Left renal pelvis (tissue), 4 donors: ENCODE measurements at regions not wholly inside any gene's neighbourhood (a gene's known extent, or its start where the extent isn't known, plus 50 kb on each side); places are given as distances from the start of the nearest gene placed in this dataset.
A peak's percentile ranks its signal among the peaks of the same experiment; 100 is the strongest.
"Not testable (repeated sequence)": the region's sequence is repeated elsewhere in the genome, so short reads cannot be mapped to it uniquely, and the experiment has no call there.

ENCODE experiments used
- DNase-seq, 4 donors: peaks; one replicate each; pipeline ENCODE4 v3.0.0-alpha.2; 2013; ENCODE audit warnings: low read depth in 4 of 4, low spot score in 3 of 4

DNA sequence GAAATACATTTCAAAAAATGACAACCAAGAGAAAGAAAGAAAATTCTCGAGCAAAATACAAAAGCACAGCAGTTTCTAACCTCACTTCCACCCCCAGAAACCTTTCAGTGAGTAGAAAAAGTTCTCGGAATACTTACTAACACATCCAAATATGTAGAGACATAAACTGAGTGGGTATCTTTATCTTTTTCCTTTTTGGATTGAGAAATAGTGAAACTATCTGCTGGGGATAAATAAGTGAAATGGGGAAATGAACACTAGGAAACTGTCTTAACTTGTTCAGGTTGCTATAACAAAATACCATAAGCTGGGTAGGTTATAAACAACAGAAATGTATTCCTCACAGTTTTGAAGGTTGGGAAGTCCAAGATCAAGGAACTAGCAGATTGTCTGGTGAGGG is 72.0 kb downstream of the VCAM1 start:
- DNase-seq = no peak

DNA sequence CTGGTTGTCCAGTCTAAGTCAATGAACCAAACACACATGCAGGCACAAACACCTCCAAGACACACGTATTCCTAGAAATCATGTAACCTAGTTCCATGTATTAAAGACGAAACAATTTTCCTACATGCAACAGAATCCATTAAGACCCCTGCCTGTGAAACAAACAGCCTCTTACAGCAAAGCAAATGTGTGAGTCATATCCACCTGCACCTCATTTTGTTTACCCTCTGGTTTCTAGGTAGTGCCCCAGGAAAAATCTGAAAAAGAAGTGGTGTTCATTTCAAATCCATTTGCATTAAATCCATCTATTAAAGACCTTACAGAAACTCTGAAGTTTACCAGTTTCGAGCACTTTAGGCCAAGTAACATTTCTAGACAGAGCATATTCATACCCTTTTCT is 74.1 kb downstream of the VCAM1 start:
- DNase-seq = no peak

DNA sequence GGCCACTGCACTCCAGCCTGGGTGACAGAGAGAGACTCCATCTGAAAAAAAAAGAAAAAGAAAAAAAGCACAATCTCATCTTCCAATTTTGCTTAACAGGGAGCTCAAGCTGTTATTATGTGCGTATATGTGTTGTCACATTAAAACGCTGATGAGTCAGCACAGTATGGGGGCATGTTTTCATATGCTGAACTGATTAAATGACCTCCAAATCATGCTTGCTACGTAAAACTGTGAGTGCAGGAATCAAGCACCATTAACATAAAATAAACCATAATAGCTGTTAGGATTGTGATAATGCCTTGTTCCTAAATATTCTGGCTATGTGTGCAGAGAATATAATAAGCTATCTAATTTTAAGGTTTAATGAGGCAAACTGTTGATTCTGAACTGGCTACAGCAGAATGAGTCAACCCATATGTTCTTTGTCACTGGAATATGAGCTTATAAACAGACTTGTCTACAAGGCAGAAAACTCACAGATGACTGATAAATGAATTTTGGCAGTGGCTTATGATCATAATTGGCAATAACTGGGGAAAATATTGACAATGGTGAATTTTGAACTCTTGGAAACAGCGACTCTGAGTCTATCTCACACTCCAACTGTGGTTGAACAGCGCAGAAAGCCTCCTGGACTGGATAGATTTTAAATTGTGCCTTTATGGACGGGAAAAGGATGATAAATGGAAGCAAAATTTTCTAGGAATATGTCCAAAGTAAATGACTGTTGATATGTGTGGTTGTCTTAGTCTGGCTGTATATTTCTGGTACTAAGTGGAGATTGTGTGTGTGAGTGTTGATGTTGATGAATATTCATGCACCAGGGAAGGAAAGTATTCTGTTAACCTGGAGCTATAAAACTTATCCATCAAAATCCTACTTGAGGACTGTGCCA is 75.5 kb downstream of the VCAM1 start:
- DNase-seq = peak in 1 of 4 donors; percentile 27

DNA sequence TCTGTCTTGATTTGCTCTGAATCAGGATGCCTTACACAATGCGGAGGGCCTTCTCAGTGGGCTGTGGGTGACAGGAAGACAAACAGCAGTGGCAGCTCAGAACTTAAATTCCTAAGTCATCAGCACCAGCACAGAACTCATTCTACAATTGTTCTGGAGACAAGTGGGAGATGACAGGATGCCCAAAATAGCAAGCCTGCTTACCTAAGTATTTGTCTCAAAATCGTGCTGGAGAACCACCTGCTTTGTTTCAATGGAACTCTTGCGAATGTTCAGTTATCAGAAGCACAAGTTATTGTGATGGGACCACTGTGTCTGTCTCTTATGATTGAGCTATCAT is 76.1 kb downstream of the VCAM1 start:
- no peak for DNase-seq

DNA sequence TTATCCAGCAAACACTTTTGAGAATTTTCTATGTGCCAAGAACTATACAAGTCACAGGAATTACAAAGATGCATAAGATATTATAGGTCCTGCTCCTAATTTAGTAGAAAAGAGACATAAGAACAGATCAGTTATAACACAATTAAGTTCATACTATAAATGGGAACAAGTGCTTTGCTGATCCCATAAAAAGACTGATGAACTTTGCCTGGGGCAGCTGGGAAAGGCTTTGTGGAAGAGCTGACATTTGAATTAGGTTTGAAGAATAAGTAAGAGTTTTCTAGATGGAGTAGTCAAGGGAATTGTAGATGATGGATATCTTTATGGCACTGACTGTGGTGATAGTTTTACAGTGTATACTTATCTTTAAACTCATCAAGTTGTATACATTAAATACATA is 76.5 kb downstream of the VCAM1 start:
- no peak for DNase-seq

DNA sequence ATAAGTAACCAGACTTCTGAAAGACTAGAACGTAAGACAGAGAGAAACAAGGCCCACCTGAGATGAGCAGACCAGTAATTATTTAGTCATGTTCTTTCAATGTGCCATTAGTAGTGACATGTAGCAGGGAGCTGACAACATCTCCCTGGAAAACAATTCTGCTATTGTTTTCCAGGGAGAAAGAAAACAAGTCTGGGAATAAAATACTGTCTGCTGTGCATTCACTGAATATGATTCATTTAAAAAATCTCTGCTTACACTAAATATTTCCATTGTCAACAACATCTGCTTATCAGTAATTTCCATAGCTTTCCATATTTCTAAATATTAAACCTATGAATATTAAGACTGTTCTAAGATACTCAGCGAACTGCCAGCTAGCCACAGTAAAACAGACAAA is 80.0 kb downstream of the VCAM1 start:
- no peak for DNase-seq

DNA sequence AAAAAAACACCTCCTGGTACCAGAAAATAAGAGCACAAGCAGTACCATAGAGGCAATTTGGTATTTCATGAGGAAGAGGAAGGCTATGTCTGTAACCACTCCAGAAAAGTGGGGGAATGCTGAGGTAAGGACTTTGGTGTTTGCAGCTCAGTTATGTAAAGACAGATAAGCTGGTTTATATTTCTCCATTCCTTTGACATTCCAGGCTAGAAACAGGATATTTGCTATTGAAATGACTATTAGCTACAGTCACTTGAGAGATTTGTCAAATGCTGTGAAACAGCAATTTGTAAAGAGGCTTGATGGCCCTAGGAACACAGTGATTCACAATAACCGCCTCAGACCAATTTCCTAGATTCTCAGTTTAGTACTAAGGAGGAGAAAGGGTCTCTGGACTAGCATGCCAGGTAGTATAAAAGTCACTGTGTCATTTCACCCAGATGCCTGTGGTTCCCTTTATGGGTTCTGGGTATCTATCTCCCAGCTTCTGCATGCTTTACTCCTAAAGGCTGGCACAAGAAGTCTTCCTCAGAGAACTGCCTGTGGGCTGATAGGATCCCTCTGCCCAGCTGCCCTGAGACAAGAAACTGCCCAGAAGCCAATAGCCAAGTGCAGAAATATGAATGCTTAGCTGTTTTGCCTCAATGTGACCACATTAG is 80.5 kb downstream of the VCAM1 start:
- DNase-seq = no peak

DNA sequence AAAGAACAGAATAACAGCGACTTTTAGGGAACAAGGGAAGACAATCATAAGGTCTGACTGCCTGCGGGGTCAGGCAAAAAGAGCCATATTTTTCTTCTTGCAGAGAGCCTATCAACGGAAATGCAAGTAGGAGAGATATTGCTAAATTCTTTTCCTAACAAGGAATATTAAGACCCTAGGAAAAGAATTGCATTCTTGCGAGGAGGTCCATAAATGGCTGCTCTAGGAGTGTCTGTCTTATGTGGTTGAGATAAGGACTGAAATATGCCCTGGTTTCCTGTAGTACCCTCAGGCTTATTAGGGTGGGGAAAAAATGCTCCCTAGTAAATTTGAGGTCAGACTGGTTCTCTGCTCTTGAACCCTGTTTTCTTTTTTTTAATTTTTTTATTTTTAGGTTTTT is 81.7 kb downstream of the VCAM1 start:
- DNase-seq = not testable (repeated sequence)

DNA sequence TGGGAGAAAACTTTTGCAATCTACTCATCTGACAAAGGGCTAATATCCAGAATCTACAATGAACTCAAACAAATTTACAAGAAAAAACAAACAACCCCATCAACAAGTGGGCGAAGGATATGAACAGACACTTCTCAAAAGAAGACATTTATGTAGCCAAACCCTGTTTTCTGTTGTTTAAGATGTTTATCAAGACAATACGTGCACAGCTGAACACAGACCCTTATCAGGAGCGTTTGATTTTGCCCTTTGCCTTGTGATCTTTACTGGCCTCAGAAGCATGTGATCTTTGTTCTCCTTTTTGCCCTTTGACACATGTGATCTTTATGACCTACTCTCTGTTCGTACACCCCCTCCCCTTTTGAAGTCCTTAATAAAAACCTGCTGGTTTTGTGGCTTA is 83.7 kb downstream of the VCAM1 start:
- not testable (repeated sequence) for DNase-seq

DNA sequence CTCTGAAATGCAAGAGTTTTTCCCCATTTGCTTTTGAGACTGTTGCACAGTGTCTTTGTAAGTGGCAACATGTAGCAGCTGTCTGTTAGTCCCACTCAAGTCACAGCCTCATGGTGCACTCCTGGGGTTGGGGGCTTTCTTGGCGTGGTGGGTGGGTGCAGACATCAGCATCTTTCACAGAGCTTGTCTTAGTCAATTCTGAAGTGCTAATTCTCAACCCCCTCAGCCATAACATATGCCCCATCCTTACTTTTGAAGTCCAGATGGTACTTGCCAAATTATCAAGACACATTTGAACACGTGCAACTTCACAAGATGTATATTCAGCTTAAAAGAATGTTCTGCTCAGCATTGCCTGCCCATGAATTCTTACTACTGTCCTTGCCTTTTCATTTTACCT is 87.1 kb downstream of the VCAM1 start:
- no peak for DNase-seq

DNA sequence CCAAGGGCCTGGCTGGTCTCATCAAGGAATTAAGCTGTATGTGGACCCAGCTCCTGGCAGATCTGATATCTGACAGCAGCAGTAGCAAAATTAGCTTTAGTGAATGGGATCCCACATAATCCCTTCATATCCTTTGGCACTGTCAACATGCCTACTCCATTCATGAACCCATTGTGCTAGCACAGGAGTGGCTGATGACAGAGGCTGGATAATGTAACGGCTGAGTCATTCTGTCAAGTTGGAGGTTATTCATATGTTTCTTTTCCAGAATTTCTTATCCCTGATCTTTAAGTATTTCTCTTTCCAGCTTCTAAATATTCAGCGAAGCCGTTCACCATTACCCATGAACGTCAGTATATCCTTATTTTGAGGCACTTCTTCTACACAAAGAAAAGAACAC is 84.3 kb downstream of the EXTL2 start:
- DNase-seq = no peak

DNA sequence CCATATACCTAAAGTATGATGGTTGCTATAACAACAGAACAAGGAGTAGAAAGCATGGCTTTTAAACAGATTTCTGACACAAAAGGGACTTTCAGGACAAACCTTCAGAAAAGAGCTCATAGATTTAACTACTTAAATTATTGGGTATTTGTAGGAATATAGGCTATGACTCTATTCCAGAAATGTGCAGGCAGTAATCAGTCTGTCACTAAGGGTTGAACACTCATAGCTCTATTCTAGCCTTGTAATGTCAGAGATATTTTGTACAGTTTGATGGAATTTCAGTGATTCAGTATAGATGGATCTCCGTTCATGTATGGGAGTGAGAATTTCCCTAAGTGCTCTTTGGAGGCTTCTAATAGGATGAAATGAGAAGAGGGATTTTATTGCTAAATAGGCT is 82.8 kb downstream of the EXTL2 start:
- DNase-seq = no peak

DNA sequence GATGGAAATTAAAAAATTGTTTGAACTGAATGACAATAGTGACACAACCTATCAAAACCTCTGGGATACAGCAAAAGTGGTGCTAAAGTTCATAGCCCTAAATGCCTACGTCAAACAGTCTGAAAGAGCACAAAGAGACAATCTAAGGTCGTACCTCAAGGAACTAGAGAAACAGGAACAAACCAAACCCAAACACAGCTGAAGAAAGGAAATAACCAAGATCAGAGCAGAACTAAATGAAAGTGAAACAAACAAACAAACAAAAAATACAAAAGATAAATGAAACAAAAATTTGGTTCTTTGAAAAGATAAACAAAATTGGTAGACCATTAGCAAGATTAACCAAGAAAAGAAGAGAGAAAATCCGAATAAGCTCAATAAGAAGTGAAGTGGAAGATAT is 79.7 kb downstream of the EXTL2 start:
- not testable (repeated sequence) for DNase-seq

DNA sequence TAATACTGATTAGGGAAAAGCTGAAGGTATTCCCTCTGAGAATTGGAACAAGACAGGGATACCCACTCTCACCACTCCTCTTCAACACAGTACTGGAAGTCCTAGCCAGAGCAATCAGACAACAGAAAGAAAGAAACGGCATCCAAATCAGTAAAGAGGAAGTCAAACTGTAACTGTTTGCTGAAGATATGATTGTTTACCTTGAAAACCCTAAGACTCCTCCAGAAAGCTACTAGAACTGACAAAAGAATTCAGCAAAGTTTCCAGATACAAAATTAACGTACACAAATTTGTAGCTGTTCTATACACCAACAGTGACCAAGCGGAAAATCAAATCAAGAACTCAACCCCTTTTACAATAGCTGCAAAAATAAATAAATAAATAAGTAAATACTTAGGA is 78.6 kb downstream of the EXTL2 start:
- DNase-seq = no peak

DNA sequence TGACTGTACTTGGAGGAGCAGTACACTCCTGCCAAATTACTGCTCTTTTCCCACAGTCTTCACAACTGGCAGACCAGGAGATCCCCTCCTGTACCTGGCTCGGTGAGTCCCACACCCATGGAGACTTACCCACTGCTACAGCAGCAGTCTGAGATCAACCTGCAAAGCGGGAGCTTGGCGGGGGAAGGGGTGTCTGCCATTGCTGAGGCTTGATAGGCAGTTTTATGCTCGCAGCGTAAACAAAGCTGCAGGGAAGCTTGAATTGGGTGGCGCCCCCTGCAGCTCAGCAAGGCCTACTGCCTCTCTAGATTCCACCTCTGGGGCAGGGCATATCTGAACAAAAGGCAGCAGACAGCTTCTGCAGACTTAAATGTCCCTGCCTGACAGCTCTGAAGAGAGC is 74.4 kb downstream of the EXTL2 start:
- not testable (repeated sequence) for DNase-seq

DNA sequence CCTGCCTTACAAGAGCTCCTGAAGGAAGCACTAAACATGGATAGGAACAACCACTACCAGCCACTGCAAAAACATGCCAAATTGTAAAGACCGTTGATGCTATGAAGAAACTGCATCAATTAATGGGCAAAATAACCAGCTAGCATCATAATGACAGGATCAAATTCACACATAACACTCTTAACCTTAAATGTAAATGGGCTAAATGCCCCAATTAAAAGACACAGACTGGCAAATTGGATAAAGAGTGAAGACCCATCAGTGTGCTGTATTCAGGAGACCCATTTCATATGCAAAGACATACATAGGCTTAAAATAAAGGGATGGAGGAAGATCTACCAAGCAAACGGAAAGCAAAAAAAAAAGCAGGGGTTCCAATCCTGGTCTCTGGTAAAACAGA is 72.7 kb downstream of the EXTL2 start:
- not testable (repeated sequence) for DNase-seq
